Testis (tissue), 2 donors: ENCODE measurements at regions not wholly inside any gene's neighbourhood (a gene's known extent, or its start where the extent isn't known, plus 50 kb on each side); places are given as distances from the start of the nearest gene placed in this dataset.

Experiments
- CTCF ChIP-seq, 3 experiments: fragments of 450-650 bp in 2 of 3; fragments of 200-600 bp in 1 of 3; sonication (generic) in 1 of 3; IDR thresholded peaks; one replicate each; pipeline ENCODE4 v1.5.1; 2016 to 2019; ENCODE audit warnings: antibody characterized with exemption in 3 of 3, mild to moderate bottlenecking in 2 of 3, moderate library complexity in 1 of 3
- POLR2A ChIP-seq: fragments of 450-650 bp; IDR thresholded peaks from one replicate; pipeline ENCODE4 v1.6.1; 2017; ENCODE audit warnings: antibody characterized with exemption, mild to moderate bottlenecking, moderate library complexity

- no peak for TF ChIP-seq POLR2A
- TF ChIP-seq CTCF (IDR thresholded peaks at IDR 0.05), result no peak
Observed at GRCh38 chr2:42848726-42849290, 56.4 kb upstream of the HAAO start.
